ENCODE measurements at regions not wholly inside any gene's neighbourhood (a gene's known extent, or its start where the extent isn't known, plus 50 kb on each side); places are given as distances from the start of the nearest gene placed in this dataset.

DNA sequence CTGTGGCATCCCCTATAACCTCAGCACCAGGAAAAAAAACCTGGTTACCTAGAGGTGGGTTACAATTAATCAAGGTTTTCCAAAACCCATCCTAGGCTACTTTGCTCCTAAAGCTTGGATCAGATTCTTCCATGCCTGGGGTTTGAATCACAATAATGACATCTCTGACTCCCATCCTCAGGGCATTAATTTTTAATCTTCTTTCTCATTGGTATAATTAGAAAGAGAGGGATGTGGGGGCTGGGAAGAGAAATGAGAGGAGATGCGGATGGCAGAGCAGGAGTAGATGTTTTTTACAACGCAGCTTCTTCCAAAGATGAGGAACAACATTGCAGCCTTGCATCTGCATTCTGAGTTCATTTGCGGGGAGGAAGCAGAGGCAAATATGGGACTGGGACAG, 117.2 kb upstream of the E2F8 start:
- no peak for ATAC-seq

DNA sequence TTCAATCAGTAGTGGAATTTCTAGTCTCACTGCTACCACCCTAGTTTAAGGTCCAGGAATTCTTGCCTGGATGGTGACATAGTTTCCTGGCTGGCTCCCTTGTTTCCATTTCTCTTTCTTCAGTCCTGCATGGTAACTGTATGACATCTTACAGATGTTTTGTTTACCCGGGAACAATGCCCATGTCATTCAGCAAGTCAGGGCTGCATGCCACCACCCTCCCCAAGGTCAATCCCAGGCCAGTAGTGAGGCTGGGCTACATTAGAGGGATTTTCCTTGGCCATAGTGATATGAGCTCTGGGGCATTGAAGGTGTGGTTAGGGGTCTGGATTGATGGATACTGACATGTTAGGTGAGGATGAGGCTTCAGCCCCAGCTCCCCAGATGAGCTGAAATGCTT, 114.9 kb upstream of the E2F8 start:
- no peak for ATAC-seq

DNA sequence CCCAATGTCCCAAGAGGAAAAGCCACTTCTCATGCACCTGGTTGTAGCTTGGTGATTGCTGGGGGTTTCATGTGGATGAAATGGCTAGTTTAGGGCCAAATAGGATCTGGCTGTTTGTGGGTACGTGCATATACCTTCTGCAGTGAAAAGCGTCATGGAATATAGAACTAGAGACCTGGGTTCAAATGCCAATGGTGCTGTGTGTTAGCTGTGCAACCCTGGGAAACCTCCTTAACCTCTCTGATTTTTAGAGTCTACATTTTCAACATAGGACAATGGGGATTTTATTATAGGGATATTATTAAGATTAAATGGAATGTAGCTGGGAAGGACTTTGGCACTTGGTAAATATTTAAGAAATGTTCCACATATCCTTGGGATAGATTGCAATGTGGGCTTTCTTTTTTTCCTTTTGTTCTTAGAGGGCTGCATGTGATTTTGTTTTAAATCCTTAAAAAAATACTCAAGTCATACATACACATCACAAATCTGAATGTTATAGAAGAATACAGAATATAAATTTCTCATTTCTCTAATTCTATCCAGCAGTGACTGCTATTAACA, 112.6 kb upstream of the E2F8 start:
- no peak for ATAC-seq

DNA sequence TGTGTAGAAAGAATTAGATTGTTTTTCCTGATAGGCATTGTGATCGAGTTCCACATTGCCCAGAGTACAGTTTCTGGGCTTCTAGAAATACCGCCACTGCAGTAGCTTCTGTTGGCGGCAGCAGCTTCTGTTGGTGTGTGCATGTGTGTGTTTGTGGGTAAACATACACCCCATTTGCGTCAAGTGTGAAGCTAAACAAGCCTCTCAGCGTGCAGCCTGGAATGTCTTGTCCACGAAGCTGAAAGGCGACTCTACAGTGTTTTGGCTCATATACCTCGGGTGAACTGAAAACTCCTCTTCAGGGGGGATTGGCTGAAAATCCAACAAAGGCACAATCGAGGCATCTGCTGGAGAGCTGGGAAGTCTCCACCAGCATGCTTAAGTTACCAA, 112.0 kb upstream of the E2F8 start:
- ATAC-seq: no peak

DNA sequence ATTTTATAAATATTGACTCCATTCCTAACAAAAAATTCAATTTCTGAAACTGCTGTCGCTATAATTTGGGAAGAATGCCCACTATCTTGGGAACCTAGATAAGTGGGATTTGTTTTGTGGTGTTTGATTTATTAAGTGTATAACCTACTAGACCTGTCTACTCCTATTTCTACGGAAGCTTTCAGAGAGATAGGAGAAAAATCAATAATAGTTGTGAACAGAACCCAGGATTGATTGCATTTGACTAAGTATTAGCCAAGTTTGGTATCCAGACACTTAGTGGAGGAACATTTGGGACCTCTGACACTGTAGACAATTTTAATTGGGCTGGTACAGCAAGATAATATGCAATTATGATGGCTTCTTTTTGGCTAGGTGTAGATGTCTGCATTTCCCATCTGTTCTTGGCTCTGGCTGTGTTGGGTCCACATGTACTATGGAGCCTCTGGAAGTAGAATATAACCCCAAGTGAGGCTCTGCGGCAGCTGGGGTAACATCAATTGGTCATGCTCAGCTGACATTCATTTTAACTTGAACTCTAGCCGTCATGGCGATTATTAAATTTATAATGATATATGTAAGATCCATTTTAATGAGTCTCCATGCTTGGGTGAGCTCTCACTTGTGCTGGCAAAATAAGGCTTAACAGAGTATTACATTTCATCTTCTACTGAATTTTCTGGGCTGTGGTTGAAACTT, 111.5 kb upstream of the E2F8 start:
- ATAC-seq: no peak

DNA sequence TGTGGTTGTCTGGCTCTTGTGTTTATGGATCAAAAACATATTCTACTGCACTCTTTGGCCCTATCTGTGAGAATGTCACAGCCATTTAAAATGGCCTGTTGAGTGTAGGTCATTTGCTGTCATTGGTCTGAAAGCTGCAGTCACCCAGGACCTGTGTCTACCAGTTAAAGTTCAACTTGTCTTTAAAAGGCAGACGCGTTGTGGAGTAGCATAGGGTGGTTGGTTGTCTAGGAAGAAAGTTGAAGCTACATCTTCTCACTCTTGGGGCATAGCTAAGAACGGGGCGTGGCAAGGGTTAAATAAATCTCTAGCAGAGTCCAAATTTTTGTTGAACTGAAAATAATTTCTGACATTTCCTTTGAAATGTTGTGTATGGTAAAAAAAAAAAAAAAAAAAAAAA, 110.7 kb upstream of the E2F8 start:
- no peak for ATAC-seq

DNA sequence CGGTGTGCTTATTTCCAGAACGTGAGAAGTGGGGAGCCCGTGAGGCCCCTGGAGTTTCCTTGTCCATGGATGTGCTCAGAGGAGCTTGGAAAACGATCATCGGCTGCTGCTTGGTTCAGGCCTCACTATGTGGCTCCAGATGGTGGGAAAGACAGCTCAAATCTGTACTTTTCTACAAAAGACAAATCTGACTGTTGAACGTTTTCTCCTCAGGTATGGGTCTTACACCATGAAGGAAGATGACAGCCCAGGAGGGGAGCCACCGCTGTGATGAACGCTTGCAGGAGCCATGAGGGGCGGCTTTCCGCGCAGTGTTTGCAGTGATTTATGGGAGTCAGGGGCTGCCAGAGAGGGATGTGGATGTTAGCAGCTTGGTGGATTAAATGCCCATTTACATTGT, 109.4 kb upstream of the E2F8 start:
- no peak for ATAC-seq

DNA sequence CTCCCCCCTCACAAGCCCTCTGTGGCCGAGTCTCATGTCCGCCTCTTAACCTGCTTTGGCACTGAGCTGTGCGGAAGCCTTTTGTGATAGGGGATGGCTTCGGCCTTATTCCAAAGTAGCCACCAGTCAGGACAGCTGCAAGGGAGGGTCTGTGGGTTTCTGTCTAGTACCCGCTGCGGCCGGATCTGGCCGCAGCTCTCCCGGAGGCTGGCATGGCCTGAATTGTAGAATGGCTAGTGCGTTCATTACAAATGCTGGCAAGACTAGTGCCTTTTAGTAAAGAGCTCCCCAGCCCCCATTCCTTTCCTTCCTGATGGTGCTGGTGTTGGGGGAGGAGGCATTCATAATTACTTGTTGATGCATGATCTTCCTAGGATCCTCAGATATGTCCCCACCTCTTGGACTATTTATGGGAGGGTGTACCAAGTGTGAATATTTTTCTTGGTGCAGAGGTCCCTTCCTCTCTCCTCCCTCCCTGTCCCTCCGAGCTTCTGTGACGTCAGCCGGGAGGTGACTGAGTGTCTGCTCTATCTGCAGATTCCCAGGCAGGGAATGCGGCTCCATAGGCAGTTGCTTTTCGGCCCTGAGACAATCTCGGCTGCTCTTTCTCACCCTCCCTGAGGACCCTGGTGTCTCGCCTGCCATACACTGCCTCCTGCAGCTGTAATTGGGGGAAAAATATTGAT, 108.7 kb upstream of the E2F8 start:
- ATAC-seq: no peak

DNA sequence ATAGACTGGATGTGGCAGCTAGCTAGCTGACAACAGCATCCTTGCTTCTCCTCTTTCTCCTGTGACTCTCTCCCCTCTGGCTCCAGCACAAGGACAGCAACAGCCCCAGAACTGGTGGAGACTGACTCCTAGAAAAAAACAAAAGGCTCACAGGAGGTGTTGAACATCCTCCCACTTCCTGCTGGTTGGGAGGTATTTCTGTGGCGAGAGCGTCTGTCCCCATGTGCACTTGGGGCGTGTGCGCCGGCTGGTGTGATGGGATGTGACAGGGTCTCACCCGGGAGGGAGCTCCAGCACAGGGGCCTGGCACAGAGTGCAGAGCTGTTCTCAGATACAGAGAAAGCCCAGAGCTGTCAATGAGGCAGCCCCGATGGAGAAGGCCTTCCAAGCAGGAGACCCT, 107.2 kb upstream of the E2F8 start:
- no peak for ATAC-seq

DNA sequence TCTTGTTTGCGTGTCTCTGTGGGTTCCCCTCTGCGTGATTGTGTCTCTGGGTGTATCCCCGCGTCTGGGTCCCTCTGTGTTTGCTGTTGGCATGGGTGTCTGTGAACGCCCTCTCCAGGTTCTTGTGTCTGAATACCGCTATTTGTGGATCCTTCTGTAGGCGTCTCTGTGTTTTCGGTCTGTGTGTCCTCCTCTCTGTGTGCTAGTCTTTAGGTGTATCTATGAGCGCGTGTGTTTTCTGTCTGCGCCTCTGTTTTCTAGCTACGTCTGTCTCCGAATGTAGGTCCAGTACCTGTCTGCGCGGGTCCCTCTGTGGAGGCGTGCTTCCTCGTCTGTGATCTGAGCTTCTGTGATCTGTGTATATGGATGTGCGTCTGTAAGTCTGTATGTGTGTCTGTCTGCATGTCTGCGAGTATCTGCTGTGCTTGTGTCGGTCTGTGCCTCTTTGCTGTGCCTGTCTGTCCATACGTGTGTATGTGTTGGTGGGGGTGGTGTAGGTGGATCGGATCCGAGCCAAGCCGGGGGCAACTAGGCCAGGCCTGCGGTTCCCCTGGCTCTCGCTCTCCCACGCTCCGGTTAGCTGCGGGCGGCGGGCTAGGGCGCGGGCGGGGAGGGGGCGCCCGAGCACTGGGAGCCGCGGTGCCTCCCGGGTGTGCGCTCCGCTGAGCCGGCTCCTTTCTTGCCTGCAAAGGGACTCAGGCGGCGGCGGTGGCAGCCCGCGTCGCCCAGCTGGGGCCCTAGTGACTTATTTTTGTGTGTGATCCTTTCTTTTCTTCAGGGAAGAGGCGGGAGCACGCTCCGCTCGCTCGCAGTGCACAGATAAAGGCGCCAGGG, 105.3 kb upstream of the E2F8 start:
- ATAC-seq: peak; percentile 21

DNA sequence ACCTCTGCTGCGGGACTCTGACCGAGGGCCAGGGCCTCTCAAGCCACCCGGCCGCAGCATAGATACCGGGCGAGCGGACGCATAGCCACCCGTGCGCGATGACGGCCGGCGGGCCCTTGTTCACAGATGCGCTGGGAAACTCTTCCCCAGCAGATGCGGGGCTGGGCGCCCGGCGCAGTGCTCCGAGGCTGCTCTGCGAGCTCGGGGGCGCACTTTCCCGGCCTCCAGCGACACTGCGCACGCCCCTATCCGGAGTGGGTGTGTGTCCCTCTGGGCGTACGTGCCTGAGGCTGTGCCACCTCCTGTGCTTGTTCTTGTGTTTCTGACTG, 104.7 kb upstream of the E2F8 start:
- ATAC-seq: peak; percentile 15

DNA sequence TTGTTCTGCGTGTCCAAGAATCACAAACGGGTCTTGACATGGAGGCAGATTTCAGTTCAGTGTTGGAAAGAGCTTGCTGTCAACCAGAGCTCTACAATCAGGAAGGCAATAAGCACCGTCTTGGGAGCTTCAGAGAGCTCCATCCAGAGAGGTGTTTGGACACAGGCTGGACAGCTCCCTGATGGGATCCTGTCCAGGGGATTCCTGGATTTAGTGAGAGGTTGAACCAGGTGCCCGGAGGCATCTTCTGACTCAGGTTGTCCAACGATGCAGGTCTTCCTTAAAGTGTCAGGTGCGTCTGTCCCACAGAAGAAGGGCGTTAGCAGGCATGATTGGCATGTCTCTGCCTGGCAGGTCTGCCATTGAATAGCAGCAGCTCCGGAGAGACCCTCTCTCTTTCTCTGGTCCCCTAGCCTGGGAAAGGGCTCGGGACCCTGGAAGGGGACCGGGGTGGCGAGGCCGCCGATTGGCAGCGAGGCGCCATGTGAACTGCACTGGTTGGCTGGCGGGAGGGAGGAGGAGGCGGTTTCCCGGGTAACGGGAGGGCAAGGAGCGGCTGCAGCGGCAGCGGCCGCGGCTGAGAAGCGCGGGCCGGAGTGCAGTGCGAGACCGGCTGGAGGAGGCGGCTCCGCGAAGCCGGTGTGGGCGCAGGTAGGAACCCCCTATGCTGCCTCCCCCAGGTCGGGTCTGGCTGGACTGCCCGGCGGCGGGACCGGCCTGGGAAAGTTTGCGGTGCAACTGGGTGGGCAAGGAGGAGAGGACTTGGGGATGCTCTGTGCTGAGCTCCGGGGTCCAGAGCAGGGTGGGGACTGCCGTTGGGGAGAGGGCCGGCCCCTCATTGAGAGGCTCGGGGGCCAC, 104.1 kb upstream of the E2F8 start:
- peak; percentile 34 for ATAC-seq

DNA sequence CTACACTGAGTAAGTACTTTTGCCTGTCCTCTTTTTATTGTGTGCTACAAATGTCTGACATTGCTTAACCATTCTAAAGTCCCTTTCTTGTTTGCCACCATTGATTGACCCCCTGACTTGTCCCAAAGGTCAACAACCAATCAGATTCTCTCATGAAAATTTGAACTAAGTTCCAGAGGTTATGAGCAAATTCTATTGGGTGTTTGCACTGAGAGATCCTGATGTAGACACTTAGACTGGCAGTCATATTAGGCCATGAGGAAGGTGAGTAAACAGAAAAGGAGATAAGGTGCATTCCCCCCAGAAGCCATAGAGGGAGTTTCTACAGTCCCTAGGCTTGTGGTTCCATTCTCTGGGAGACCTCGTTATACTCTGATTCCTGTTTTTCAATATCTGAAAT, 101.3 kb upstream of the E2F8 start:
- no peak for ATAC-seq

DNA sequence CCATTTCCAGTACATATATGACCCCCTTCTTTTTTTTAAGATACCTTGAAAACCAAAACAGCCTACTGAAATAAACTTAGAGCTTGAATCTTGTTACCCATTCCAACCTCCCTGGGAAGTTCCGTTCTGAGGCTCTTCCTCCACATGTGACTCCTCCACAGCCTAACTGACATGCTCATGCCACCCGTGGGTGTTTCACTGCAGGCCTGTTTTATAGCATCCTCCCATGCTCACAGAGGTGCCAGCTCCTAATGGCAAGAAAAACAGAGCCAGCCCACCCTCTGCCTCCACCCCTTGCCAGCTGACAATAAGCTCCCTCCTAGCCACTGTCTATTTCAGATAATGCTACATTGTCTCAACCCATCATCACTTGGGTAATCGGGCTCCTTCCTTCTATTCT, 97.6 kb upstream of the E2F8 start:
- ATAC-seq: no peak

DNA sequence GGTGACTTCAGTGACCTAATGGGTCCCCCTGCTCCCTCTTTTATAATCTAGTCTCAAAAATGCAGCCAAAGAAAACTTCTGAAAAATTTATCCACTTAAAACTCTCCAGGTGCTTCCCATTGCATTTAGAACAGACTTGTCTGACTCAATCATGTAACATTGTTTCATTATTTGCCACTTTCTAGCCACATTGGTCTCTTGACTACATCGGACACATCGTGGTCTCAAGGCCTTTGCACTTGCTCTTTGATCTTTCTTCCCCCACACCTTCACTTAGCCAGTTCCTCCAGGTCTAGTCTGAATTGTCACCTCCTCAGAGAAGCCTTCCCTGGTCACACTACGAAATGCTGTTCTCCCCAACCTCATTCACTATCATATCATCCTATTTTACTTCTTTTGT, 97.0 kb upstream of the E2F8 start:
- no peak for ATAC-seq

DNA sequence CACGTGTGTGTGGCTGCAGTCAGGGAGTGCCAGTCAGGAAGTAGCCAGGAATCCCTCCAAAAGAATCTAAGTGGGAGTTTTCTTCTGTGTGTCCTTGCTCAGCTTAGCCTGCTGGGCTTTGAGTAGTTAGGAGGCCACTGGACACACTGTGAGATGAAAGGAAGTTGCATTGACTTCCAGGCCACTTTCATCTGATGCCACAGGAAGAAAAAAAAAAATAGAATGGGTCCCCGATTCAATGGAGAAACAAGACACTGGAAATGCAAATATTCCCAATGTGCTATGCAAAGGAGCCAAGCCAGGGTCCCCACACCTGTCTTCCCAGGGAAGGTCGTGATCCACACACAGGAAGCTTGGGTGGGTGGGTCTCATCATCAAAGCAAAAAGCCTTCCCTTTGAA, 95.6 kb upstream of the E2F8 start:
- ATAC-seq: no peak

DNA sequence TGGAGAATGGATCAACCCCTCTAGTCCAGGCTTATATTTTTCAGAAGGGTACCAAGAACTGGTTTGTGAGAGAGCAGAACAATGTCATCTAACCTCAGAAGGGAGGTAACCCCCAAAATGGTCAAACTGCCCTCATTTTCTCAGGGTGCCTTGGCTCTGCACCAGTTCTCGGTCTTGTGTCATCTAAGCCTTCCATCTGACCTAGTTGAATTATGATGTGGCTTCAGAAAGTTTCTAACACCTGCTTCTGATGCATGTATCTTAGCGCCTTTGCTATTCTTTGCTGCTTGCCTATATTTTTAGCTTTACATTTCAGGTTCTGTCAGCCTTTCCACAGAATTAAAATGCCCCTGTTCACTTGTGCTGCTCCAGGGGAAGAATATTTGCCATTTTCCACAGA, 91.7 kb upstream of the E2F8 start:
- no peak for ATAC-seq

DNA sequence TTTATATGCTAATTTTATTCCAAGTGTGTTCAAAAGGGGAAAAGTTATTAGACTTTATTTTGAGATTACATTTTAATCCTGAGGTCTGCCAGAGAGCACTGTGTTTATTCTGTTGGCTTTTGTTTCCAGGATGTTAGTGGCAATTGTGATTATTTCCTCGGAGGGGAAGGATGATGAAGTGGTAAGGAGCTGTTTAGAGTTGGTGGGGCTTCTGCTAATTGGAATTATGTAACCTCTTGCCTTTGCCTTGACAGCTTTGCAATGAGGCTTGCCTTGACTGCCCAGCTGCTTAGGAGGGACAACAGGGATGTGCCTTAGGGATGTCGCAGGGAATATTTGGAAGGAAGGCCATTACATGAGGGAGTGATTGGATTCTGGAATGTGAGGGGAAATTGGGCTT, 89.7 kb upstream of the E2F8 start:
- no peak for ATAC-seq

DNA sequence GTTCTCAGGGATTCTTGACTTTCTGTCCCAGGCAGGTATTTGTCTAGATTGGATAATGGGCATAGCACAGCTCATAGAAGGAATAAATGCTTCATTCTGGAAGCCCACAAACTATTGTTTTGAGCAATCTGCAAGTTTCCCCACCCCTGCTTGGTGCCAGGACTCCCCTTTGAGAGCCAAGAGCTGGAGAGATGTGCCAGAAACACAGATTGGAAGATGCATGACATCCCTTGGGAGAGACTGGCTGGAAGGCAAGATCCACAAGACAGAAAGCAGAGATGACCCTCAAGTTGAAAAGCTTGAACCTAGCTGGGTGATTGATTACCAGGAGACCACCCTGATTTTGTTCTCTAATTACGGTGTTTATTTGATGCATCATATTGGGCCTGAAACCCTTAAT, 89.2 kb upstream of the E2F8 start:
- ATAC-seq: no peak

DNA sequence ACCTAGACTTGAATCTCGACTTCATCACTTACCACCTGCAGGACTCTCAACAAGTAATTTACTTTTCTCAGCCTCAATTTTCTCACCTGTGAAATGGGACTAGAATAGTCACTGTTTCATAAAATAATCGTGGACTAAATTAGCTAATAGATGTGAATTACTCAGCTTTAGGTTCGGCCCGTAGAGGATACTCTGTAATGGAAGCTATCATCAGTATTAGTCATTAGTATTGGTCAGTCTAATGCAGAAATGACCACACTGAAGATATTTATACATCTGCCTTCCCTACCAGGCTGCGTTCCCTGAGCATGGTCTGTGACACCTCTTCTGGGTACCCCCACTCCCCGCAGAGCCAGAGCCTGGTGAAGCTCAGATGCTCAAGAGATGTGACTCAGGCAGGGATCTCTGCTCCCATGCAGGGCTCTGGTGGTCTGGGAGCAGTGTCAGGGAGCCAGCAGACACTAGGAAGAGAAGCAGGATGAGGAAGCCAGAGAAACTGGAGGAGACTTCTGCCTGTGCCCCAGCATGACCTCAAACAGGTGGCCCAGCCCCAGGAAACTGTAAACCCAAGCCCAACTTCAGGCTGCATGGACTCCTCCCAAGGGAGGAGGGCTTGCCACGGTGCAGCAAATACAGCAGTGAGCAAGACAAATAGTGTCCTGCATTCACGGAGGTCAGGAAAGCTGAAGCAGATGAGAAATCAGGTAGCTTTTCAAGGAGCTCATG, 88.0 kb upstream of the E2F8 start:
- ATAC-seq: no peak

DNA sequence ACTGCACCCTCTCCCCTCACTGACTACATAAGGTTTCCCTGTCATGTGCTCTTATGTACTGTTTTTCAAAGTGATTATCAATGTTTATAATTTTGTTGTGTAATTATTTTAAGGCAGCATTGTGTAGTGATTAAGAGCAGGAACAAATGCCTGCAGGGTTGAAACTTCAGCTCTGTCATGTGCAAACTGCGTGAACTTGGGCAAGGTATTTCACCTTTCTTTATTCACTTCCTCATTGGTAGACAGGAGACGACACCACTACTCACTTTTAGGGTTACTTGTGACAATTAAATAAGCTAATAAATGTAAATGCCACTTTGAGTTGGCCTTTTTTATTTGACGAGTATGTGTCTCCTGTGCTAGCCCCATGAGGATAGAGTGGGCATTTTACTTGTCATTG, 86.5 kb upstream of the E2F8 start:
- no peak for ATAC-seq

DNA sequence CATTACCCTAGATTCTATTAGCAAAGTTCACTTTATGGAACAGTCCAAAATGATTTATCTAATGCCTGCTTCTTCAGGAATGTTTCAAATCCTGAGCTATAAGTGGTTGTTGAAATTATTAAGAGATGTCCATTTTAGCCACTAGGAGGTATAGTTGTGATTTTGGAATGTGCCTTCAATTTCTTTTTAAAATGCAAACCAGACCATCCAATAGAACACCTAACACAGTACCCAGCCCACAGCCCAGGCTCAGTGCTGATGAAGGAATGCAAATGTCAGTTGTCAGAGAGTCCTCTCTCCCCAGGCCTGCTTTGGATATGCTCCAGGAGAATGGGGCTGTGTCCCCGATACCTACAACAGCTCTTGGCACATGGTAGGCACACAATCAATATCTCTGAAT, 85.8 kb upstream of the E2F8 start:
- peak; percentile 18 for ATAC-seq
